ENCODE measurements at regions not wholly inside any gene's neighbourhood (a gene's known extent, or its start where the extent isn't known, plus 50 kb on each side); places are given as distances from the start of the nearest gene placed in this dataset.

DNA sequence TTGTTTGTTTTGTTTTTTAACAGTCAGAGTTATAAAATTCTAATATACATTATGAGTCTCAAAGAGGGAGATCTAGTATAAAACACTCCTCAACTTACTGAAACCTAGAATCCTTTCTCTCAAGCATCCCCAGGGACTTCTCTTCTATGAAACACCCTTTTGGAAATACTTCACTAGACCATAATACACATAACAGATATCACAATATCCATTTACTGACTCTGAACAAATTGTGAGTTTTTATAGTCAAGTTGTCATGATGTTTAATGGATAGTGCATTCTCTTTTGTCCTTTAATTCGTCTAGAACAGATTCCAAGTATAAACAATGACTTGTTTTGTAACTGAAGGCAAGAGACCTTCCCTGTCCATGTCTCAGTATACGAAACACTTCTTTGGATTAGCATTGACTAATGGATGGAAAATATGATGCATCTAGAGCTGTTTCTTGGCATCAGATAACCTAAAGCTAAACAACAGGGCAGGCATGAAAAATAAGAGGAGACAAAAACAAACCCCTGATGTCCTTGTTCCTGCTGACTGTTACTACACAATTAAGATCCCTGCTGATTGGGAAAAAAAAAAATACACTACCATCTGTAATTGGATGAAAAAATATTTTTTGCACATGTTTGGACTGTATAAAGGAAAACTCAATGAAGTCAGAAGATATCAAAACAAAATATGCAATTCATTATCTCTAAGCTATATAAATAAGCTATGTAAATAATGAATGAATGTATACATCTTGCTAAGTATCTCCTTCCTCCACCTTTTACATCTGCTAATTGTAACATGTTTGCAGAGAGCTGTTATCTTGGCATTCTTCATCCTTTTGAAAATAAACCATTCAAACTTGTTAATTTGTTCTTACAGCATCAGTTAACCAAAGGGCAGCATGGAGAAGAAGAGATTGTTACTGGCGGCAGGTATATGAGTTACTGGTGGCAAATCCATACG is 214.2 kb downstream of the LACC1 start:
- H3K4me1 ChIP-seq (ENCODE audit: control insufficient read depth, insufficient read depth, low read length) = peaks cover 2% of the 10 kb centered on the region
- H3K36me3 ChIP-seq (ENCODE audit: control insufficient read depth, insufficient read depth, low read length) = no peaks in the 10 kb centered on the region
- H3K27ac ChIP-seq (ENCODE audit: low read depth, low read length) = no peak overlapping the region
- no peaks in the 10 kb centered on the region for H3K27me3 ChIP-seq (ENCODE audit: control insufficient read depth, insufficient read depth, low read length)
- no peak overlapping the region for H3K4me3 ChIP-seq (ENCODE audit: low read length)
- no peak overlapping the region for H3K9ac ChIP-seq (ENCODE audit: low read length)

- H3K27ac ChIP-seq (ENCODE audit: low read depth, low read length) = no peak overlapping the region
- no peaks in the 10 kb centered on the region for H3K36me3 ChIP-seq (ENCODE audit: control insufficient read depth, insufficient read depth, low read length)
- H3K4me1 ChIP-seq (ENCODE audit: control insufficient read depth, insufficient read depth, low read length) = peaks cover 2% of the 10 kb centered on the region
- no peak overlapping the region for H3K9ac ChIP-seq (ENCODE audit: low read length)
- H3K4me3 ChIP-seq (ENCODE audit: low read length) = no peak overlapping the region
- no peaks in the 10 kb centered on the region for H3K27me3 ChIP-seq (ENCODE audit: control insufficient read depth, insufficient read depth, low read length)
These were observed 217.2 kb downstream of the LACC1 start for GRCh38 chr13:44096901-44097300.

GRCh38 chr13:44098559-44098958 is 218.9 kb downstream of the LACC1 start:
- Histone ChIP-seq H3K4me3 (ENCODE audit: low read length) (no peak overlapping the region), H3K36me3 (ENCODE audit: control insufficient read depth, insufficient read depth, low read length) (no peaks in the 10 kb centered on the region), H3K4me1 (ENCODE audit: control insufficient read depth, insufficient read depth, low read length) (peaks cover 2% of the 10 kb centered on the region), H3K27ac (ENCODE audit: low read depth, low read length) (no peak overlapping the region), H3K9ac (ENCODE audit: low read length) (no peak overlapping the region), H3K27me3 (ENCODE audit: control insufficient read depth, insufficient read depth, low read length) (no peaks in the 10 kb centered on the region)

DNA sequence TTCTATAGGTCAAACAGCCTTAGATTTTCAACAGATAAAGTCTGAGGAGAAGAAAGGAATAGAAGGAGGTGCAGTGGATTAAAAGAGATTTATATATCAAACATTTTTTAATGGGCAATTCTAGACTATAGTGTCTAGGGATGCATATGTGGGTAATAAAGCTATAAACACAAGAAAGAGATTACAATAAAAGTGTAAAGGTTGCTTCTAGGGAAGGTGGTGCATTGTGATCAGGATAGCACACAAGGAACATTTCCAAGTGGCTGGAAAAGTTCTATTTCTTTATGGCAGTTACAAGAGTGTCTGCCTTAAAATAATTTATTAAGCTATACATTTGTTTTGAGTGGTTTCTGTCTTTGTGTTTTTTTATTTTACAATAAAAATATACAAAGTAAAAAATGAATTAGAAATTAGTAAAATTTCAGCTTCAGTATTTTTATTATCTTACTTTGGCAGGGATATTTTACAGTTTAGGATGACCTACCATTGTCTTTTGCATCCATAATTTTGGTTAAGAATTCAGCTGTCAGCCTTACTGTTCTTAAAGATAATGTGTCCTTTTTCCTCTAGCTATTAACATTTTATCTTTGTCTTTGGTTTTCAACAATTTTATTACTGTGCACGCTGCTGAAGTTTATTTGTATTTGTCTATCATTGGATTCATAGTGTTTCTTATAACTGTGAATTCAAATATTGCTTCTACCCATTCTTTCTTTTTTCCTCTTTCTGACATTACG is 221.8 kb downstream of the LACC1 start:
- H3K4me1 ChIP-seq (ENCODE audit: control insufficient read depth, insufficient read depth, low read length) = no peaks in the 10 kb centered on the region
- no peak overlapping the region for H3K27ac ChIP-seq (ENCODE audit: low read depth, low read length)
- H3K36me3 ChIP-seq (ENCODE audit: control insufficient read depth, insufficient read depth, low read length) = no peaks in the 10 kb centered on the region
- no peaks in the 10 kb centered on the region for H3K27me3 ChIP-seq (ENCODE audit: control insufficient read depth, insufficient read depth, low read length)
- H3K9ac ChIP-seq (ENCODE audit: low read length) = no peak overlapping the region
- no peak overlapping the region for H3K4me3 ChIP-seq (ENCODE audit: low read length)

DNA sequence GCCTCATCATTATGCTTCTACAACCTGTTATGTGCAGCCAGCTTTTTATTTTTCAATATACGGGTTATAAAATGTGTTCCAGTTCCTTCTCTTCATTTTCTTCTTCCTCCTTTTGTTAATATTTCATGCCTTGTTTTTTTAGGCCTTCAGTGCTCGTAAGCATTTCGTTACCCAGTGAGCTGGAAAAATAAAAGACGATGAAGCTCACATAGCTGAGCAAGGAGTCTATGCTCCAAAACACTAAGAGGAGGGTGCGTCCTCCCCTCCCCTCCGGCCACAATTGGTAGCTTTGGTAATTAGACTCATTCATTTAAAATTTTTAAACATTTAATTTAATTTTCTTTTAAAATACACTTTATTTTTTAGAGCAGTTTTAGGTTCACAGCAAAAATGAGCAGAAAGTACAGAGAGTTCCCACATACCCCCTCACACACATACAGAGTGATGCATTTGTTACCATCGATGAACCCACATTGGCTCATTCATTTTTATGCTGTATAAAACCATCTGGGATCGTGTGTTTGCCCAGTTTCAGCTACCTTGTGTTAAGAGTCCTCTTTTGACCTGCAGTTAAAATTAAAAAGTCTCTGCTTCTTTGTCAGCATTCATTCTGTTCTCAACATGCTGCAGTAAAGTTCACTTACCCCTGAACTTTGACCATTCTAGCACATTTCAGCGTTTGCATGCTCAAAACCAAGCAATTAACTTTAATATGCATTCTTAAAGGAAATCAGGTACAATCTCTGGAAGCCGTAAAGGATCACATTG is 223.9 kb downstream of the LACC1 start:
- H3K9ac ChIP-seq (ENCODE audit: low read length) = no peak overlapping the region
- H3K4me3 ChIP-seq (ENCODE audit: low read length) = no peak overlapping the region

DNA sequence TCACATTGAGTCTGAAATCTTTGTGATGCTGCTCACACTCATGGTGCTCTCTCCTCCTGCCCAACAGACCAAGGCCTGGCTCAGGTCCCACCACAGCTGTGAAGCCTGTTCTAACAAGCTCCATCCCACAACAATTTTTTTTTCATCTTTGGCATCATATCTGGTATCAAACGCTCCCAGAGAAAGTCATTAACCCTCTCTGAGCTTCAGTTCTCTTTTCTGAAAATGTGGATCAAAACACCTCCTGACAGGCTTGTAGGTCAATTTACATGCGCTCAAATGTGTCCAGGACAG is 224.4 kb downstream of the LACC1 start:
- H3K27ac ChIP-seq (ENCODE audit: low read depth, low read length) = no peak overlapping the region
- no peak overlapping the region for H3K9ac ChIP-seq (ENCODE audit: low read length)

More for the DNA sequence above, 223.9 kb downstream of the LACC1 start:
- no peaks in the 10 kb centered on the region for H3K36me3 ChIP-seq (ENCODE audit: control insufficient read depth, insufficient read depth, low read length)
- H3K27me3 ChIP-seq (ENCODE audit: control insufficient read depth, insufficient read depth, low read length) = no peaks in the 10 kb centered on the region
- H3K27ac ChIP-seq (ENCODE audit: low read depth, low read length) = no peak overlapping the region
- no peaks in the 10 kb centered on the region for H3K4me1 ChIP-seq (ENCODE audit: control insufficient read depth, insufficient read depth, low read length)

DNA sequence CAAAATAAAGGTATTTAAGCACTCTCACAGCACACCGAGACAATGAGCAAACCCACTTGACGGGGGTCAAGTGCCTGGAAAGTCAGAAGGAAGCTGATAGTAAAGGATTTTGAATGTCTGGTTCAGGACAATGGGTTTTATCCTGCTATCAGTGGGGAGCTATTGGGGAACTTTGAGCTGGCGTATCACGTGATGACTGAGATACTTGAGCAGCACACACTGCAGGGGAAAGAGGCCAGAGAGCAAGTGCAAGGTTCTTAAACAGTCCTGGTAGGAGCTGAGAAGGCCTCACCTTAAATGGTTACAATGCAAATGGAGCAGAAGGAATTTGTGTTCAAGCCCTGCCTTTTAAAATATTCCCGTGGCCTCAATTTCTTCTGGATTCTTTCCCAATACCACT is 225.3 kb downstream of the LACC1 start:
- Histone ChIP-seq H3K27ac (ENCODE audit: low read depth, low read length) (no peak overlapping the region), H3K4me1 (ENCODE audit: control insufficient read depth, insufficient read depth, low read length) (no peaks in the 10 kb centered on the region), H3K4me3 (ENCODE audit: low read length) (no peak overlapping the region), H3K36me3 (ENCODE audit: control insufficient read depth, insufficient read depth, low read length) (no peaks in the 10 kb centered on the region), H3K9ac (ENCODE audit: low read length) (no peak overlapping the region), H3K27me3 (ENCODE audit: control insufficient read depth, insufficient read depth, low read length) (no peaks in the 10 kb centered on the region)

More for the DNA sequence above, 224.4 kb downstream of the LACC1 start:
- Histone ChIP-seq H3K27me3 (ENCODE audit: control insufficient read depth, insufficient read depth, low read length) (no peaks in the 10 kb centered on the region), H3K4me3 (ENCODE audit: low read length) (no peak overlapping the region), H3K36me3 (ENCODE audit: control insufficient read depth, insufficient read depth, low read length) (no peaks in the 10 kb centered on the region), H3K4me1 (ENCODE audit: control insufficient read depth, insufficient read depth, low read length) (no peaks in the 10 kb centered on the region)

DNA sequence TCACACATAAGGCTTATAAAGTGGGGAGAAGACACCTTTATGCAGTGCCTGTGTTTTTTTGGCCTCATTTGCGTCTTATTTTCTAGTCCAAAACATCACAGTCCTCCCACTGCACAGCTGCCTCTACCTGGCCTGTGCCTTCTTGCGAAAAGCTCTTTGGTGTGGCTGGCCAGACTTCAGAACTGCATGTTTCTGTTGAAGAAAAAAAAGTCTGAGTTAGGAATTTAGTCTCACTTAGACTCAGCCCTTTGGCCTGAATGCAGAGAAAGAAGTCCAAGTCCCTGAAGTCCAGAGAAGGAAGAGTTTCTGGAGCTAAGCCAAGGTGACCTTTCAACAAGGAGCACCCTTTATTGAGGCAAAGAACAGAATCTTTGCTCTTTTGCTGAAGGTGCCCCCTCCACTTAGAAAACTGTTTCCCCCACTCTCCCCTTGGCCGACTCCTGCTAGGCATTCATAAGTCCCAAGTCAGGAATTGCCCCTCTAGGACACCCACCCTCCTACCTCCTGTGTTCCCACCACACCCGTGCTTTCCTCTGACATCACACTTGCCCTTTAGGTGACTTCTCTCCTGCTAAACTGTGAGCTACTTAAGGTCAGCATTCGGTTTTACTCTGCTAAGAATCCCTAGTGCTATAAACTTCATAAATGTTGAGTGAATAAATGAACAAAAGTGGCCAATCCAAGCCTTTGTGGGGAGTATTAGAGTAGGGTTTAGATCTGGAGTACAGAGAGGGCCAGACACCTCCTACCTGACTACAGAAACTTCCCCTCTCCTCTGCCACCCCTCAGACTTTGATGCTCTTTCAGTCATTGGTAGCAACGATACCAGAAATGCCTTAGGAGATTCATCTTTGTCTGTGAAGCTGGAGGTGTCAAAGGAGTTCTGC is 226.8 kb downstream of the LACC1 start:
- H3K27me3 ChIP-seq (ENCODE audit: control insufficient read depth, insufficient read depth, low read length) = no peaks in the 10 kb centered on the region
- H3K27ac ChIP-seq (ENCODE audit: low read depth, low read length) = no peak overlapping the region
- no peak overlapping the region for H3K4me3 ChIP-seq (ENCODE audit: low read length)
- H3K9ac ChIP-seq (ENCODE audit: low read length) = no peak overlapping the region
- H3K4me1 ChIP-seq (ENCODE audit: control insufficient read depth, insufficient read depth, low read length) = no peaks in the 10 kb centered on the region
- no peaks in the 10 kb centered on the region for H3K36me3 ChIP-seq (ENCODE audit: control insufficient read depth, insufficient read depth, low read length)

DNA sequence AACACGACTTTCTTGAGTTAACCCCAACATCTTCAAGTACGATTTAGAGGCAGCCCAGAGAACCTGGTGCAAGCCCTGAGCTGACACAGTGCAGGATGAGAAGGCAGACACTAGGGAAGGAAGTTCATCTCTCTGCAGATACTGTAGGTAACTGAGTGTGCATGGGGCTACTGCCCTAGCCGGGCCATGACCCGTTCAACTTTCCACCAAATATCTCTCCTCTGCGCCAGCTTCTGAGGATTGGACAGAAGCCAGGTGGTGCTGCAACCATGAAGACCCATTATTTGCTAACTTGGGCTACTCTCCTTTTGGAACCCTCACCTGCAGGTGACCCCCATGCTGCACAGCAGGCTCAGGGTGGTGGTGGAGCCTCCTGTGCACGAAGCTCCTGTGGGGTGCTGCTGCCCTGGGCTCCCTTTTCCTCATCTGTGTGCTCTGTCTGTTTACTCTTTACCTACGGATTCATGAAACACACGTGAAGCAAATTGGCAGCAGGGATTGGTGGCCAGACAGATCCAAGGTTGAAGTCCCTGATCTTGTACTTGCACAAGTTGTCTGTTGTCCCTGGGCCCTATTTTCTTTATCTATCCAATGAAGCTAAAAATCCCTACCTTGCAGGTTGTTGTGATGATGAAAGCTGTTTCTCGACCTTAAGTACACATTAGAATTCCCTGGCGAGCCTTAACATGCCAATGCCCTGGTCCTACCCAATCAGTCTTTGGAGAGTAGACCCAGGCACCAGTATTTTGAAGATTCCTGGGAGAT is 227.8 kb downstream of the LACC1 start:
- H3K27me3 ChIP-seq (ENCODE audit: control insufficient read depth, insufficient read depth, low read length) = no peaks in the 10 kb centered on the region
- H3K36me3 ChIP-seq (ENCODE audit: control insufficient read depth, insufficient read depth, low read length) = no peaks in the 10 kb centered on the region
- H3K4me1 ChIP-seq (ENCODE audit: control insufficient read depth, insufficient read depth, low read length) = no peaks in the 10 kb centered on the region
- H3K9ac ChIP-seq (ENCODE audit: low read length) = no peak overlapping the region
- no peak overlapping the region for H3K27ac ChIP-seq (ENCODE audit: low read depth, low read length)
- no peak overlapping the region for H3K4me3 ChIP-seq (ENCODE audit: low read length)

- Histone ChIP-seq H3K27ac (ENCODE audit: low read depth, low read length) (no peak overlapping the region), H3K36me3 (ENCODE audit: control insufficient read depth, insufficient read depth, low read length) (no peaks in the 10 kb centered on the region), H3K27me3 (ENCODE audit: control insufficient read depth, insufficient read depth, low read length) (no peaks in the 10 kb centered on the region), H3K4me3 (ENCODE audit: low read length) (no peak overlapping the region), H3K4me1 (ENCODE audit: control insufficient read depth, insufficient read depth, low read length) (no peaks in the 10 kb centered on the region), H3K9ac (ENCODE audit: low read length) (no peak overlapping the region)
These were observed 228.7 kb downstream of the LACC1 start for GRCh38 chr13:44108331-44108858.

DNA sequence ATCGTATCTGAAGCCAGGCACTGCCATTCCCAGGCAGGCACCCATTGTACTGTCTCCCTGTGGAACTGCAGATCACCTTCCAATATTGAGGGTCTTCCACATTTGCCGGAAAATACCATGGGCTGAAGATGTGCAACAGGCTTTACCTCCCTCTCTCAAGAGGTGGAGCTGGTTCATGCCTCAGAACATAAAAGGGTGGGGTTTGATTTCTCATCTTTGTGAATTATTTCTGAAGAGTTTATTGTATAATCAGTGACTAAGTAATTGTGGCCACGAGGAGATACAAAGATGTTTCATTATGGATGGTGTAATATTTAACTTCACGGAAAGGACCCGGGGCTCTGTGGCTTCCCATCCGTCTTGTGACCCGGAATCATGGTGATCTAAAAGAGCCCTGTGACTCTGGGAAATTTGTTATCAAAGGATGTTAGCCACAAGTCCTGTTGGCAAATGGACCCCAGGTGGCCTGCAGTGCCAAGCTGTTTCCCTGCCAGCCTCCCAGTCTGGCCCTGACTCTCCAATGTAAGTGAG is 230.5 kb downstream of the LACC1 start:
- Histone ChIP-seq H3K4me3 (ENCODE audit: low read length) (peak overlapping the region; percentile 19), H3K27me3 (ENCODE audit: control insufficient read depth, insufficient read depth, low read length) (no peaks in the 10 kb centered on the region), H3K27ac (ENCODE audit: low read depth, low read length) (no peak overlapping the region), H3K36me3 (ENCODE audit: control insufficient read depth, insufficient read depth, low read length) (no peaks in the 10 kb centered on the region), H3K9ac (ENCODE audit: low read length) (no peak overlapping the region), H3K4me1 (ENCODE audit: control insufficient read depth, insufficient read depth, low read length) (no peaks in the 10 kb centered on the region)

Measured in rectal smooth muscle tissue (tissue), 1 donor.